Heart left ventricle (tissue), 16 donors: ENCODE measurements at regions not wholly inside any gene's neighbourhood (a gene's known extent, or its start where the extent isn't known, plus 50 kb on each side); places are given as distances from the start of the nearest gene placed in this dataset.

Experiments
- ATAC-seq, 4 donors: fragments of 200-7000 bp; cut with Tn5 transposase; one replicate each; pipeline ENCODE4 v1.9.1; 2020 to 2022; ENCODE audit warnings: moderate library complexity in 4 of 4, mild to moderate bottlenecking in 3 of 4, moderate number of reproducible peaks in 1 of 4
- DNase-seq, 5 donors: peaks; one replicate each; pipeline ENCODE4 v3.0.0-alpha.2; 2020
- H3K27ac ChIP-seq, 12 donors: fragments of 200-600 bp; sonication (generic) in 4 of 12; one replicate each; pipeline versions ENCODE4 v1.5.0 to v1.8.0; 2016 to 2022; ENCODE audit warnings: mild to moderate bottlenecking in 2 of 12
- H3K27me3 ChIP-seq, 9 donors: fragments of 200-600 bp; sonication (generic) in 2 of 9; one replicate each; pipeline versions ENCODE4 v1.5.1 to v1.8.0; 2016 to 2022; ENCODE audit warnings: mild to moderate bottlenecking in 3 of 9
- H3K36me3 ChIP-seq, 9 donors: fragments of 200-600 bp; sonication (generic) in 2 of 9; one replicate each; pipeline versions ENCODE4 v1.5.0 to v1.8.0; 2018 to 2022; ENCODE audit warnings: mild to moderate bottlenecking in 2 of 9
- H3K4me1 ChIP-seq, 12 donors: fragments of 200-600 bp; sonication (generic) in 4 of 12; one replicate each; pipeline versions ENCODE4 v1.5.0 to v1.8.0; 2016 to 2022; ENCODE audit warnings: mild to moderate bottlenecking in 3 of 12
- H3K4me3 ChIP-seq, 12 donors: fragments of 200-600 bp; sonication (generic) in 4 of 12; one replicate each; pipeline versions ENCODE4 v1.5.0 to v1.8.0; 2017 to 2022; ENCODE audit warnings: mild to moderate bottlenecking in 9 of 12, moderate library complexity in 4 of 12
- H3K9me3 ChIP-seq, 12 donors: fragments of 200-600 bp; sonication (generic) in 4 of 12; one replicate each; pipeline versions ENCODE4 v1.5.0 to v1.8.0; 2016 to 2022; ENCODE audit warnings: mild to moderate bottlenecking in 1 of 12
- POLR2A ChIP-seq, 2 donors: fragments of 450-650 bp; IDR thresholded peaks; one replicate each; pipeline ENCODE4 v1.6.1; 2017; ENCODE audit warnings: antibody characterized with exemption in 2 of 2, mild to moderate bottlenecking in 2 of 2, moderate library complexity in 2 of 2
- WGBS, 4 donors: extraction: QIAGEN DNeasy Blood & Tissue Kit in 2 of 4; methylation state at CpG; one replicate each; pipeline versions ENCODE4 v1.1.5 to v1.1.7; 2013 to 2018; 5-methylcytosine and 5-hydroxymethylcytosine counted together
- intact Hi-C, 10 donors: fragments of 100-400 bp; cut with DNase I; formaldehyde crosslinking; loops; one replicate each; pipeline versions ENCODE4 v1.11.1 to v1.14.2; 2022
- TF ChIP-seq, protein P1 (sequence below), 12 donors: fragments of 200-600 bp; sonication (generic) in 4 of 12; IDR thresholded peaks; one replicate each; pipeline versions ENCODE4 v1.5.0 to v1.8.0; 2018 to 2022; ENCODE audit warnings: antibody characterized with exemption in 12 of 12, mild to moderate bottlenecking in 5 of 12
- donor health status: ischemic (EF 13 %, LVEDD 7.1; RV severe dilation, severe dysfunction).
- donor health status: healthy with polysubstance abuse.
- donor health status: DM: no; HTN: yes; CAD: no.
- donor health status: DM: no; HTN: no; CAD: no.
- donor health status: ischemic (EF 25% LVEDD 6.9; RV normal size, moderate dysfunction).
- donor health status: ischemic (EF 25% LVEDD 5.7; RV mildly dilated, moderate dysfunction).
- donor health status: healthy.
- donor health status: DM: yes; HTN: yes; CAD: no.
- donor health status: ischemic (EF 35%, LVEDD 5.7; RV mildly dilated, moderate dysfunction).
- donor health status: nonischemic (EF 11% LVEDD 7.7; RV severe dilation, severe dysfunction).
- donor health status: DM: yes; HTN: yes; CAD: no.
- donor health status: PGD.
- donor health status: ischemic (EF 29% LVEDD 5.4; RV normal size, mild dysfunction).
- donor health status: nonischemic (EF 23%, LVEDD 6.1; RV moderate dilation, normal function).

DNA sequence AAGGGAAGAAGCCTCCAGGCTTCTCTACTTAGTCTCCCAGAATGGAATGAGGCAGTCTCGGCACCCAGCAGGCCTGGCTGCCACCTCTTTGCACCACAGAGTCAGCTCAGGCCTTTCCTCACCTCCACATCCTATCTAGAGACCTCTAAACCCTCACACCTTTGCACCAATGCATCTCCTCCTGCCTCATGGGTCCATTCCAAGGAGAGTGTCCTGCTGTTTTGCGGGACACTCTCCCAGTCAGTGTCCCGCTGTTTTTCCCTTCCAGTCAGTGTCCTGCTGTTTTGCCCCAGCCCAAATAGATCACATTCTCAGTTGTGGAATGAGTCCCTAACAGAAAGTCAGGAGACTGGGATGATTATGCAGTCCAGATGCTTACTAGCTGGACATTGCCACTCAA lies 185.6 kb upstream of the CAMK1G start:
- Histone ChIP-seq H3K36me3 (no peaks in the 10 kb centered on the region), H3K27me3 (peaks cover 0 to 12% (median 0%) of the 10 kb centered on the region in 9 donors), H3K27ac (peak overlapping the region in 1 of 12 donors; percentile 42), H3K9me3 (no peaks in the 10 kb centered on the region), H3K4me1 (peaks cover 0 to 26% (median 0%) of the 10 kb centered on the region in 12 donors), H3K4me3 (no peak overlapping the region)
- no peak for TF ChIP-seq POLR2A (IDR thresholded peaks at IDR 0.05)
- TF ChIP-seq, protein P1, sequence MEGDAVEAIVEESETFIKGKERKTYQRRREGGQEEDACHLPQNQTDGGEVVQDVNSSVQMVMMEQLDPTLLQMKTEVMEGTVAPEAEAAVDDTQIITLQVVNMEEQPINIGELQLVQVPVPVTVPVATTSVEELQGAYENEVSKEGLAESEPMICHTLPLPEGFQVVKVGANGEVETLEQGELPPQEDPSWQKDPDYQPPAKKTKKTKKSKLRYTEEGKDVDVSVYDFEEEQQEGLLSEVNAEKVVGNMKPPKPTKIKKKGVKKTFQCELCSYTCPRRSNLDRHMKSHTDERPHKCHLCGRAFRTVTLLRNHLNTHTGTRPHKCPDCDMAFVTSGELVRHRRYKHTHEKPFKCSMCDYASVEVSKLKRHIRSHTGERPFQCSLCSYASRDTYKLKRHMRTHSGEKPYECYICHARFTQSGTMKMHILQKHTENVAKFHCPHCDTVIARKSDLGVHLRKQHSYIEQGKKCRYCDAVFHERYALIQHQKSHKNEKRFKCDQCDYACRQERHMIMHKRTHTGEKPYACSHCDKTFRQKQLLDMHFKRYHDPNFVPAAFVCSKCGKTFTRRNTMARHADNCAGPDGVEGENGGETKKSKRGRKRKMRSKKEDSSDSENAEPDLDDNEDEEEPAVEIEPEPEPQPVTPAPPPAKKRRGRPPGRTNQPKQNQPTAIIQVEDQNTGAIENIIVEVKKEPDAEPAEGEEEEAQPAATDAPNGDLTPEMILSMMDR (IDR thresholded peaks at IDR 0.05): no peak
- 90 to 97% (median 91%) methylated on average over 3 of the region's 3 CpGs for WGBS, 4 donors
- intact Hi-C loops: no loop called here
- DNase-seq: no peak
- ATAC-seq: no peak

DNA sequence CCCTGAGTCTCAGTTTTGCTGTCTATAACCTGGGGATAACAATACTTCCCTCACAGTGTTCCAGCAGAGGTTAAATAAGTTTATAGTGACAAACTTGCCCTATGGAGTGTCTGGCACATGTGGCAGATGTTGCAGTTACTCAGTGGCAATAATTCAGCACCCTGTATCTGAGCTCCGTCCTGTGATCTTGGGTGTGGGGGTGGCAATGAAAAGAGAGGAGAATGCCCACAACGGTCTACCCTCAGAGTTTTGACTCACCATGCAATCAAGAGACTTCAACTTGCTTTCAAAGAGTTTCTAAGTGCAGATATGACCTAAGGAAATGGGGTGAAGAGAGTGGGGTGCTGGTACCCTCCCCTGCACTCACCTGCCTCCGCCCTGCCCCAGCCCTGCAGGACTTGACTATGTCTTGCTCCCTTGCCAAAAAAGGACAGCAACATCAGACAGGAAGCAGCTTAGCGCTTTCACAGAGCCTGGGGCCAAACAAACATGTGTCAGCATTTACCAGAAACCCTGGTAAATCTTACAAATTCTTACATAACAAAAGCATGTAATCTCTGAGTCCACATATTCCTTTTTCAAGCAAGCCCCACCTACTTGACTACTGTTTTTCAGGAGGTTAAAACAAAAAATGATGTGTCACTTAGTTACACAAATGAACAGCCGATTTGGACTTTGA lies 185.1 kb upstream of the CAMK1G start:
- no peak overlapping the region for H3K4me3 ChIP-seq
- intact Hi-C loops: no loop called here
- 56 to 63% (median 57%) methylated on average over 5 of the region's 5 CpGs for WGBS, 4 donors
- H3K4me1 ChIP-seq: peaks cover 0 to 26% (median 0%) of the 10 kb centered on the region in 12 donors
- H3K9me3 ChIP-seq: no peaks in the 10 kb centered on the region
- DNase-seq (peak in 4 of 5 donors; percentile 21 to 43 (median 25)), ATAC-seq (peak in 3 of 4 donors; percentile 65 to 75 (median 71))
- peak overlapping the region in 1 of 12 donors; percentile 50 for H3K27ac ChIP-seq
- no peak for TF ChIP-seq POLR2A (IDR thresholded peaks at IDR 0.05)
- TF ChIP-seq, protein P1 (IDR thresholded peaks at IDR 0.05): no peak
- H3K36me3 ChIP-seq: no peaks in the 10 kb centered on the region
- H3K27me3 ChIP-seq: peaks cover 0 to 18% (median 0%) of the 10 kb centered on the region in 9 donors

DNA sequence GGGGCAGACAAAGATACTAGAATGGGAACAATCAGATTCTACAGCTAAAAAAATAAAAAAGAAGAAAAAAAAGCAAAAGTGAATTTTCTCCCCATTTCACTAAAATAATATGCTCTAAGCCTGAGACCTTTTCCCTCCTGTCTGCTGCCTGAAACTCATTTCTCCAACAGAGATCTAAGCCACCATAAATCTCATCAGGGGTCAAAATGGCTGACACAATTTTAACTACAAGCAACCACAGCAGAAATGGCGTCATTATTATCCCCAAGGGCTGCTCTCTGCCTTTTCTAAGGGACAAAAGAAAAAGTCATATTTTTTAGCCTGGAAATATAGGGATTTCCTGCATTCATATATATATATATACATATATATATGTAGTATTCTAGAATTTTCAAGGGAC lies 183.7 kb upstream of the CAMK1G start:
- intact Hi-C loops: no loop called here
- WGBS, 4 donors: 81 to 95% (median 87%) methylated on average over 1 of the region's 1 CpG

More for the DNA sequence above, 183.7 kb upstream of the CAMK1G start:
- H3K36me3 ChIP-seq: no peaks in the 10 kb centered on the region
- H3K27me3 ChIP-seq: peaks cover 0 to 18% (median 0%) of the 10 kb centered on the region in 9 donors
- DNase-seq (no peak), ATAC-seq (no peak)
- H3K4me1 ChIP-seq: peaks cover 0 to 31% (median 0%) of the 10 kb centered on the region in 12 donors
- no peak overlapping the region for H3K27ac ChIP-seq
- TF ChIP-seq POLR2A (IDR thresholded peaks at IDR 0.05): no peak
- TF ChIP-seq, protein P1 (IDR thresholded peaks at IDR 0.05): no peak
- no peaks in the 10 kb centered on the region for H3K9me3 ChIP-seq
- H3K4me3 ChIP-seq: no peak overlapping the region
